Loucy (cell line): ENCODE measurements at regions not wholly inside any gene's neighbourhood (a gene's known extent, or its start where the extent isn't known, plus 50 kb on each side); places are given as distances from the start of the nearest gene placed in this dataset.

Experiments
- CTCF ChIP-seq: fragments of 200-600 bp; sonication (generic); conservative IDR thresholded peaks from 2 replicates; pipeline ENCODE4 v1.5.1; 2014; ENCODE audit warnings: mild to moderate bottlenecking, antibody characterized with exemption, low read length
- EZH2phosphoT487 ChIP-seq: fragments of 200-600 bp; IDR thresholded peaks from 2 replicates; pipeline ENCODE4 v1.6.1; 2018; ENCODE audit warnings: antibody characterized with exemption, mild to moderate bottlenecking, moderate library complexity, borderline replicate concordance

DNA sequence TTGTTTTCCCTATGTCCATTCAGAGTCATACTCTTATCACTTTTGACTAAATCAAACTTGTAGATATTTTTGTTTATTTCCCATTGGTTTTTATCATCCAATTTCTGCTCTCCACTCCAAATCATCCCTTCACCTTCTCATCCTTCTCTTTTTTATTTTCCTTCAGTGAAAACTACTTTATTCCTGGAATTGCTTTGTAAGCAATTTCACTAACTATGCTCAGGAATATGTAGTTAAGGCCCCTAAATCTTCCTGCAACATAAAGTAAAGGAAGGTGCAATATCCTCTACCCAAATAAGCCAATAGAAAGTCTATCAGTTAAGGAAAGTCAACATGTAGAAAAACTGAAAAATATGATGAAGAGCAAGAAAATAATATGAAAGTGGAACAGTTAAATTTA, 308.4 kb downstream of the SEC23A start:
- TF ChIP-seq CTCF (no peak), EZH2phosphoT487 (no peak)
